Brain microvascular endothelial cell (primary cell): ENCODE measurements at regions not wholly inside any gene's neighbourhood (a gene's known extent, or its start where the extent isn't known, plus 50 kb on each side); places are given as distances from the start of the nearest gene placed in this dataset.

ENCODE experiments used
- DNase-seq: peaks from one replicate; pipeline ENCODE4 v3.0.0-alpha.2; 2020
- H3K27ac ChIP-seq: fragments of 250-450 bp; sonication (Bioruptor Pico); 2 replicates; pipeline ENCODE4 v1.5.1; 2020; ENCODE audit warnings: mild to moderate bottlenecking, moderate library complexity
- H3K27me3 ChIP-seq: fragments of 250-450 bp; sonication (Bioruptor Pico); replicated peaks from 2 replicates; pipeline ENCODE4 v1.5.1; 2020; ENCODE audit warnings: mild to moderate bottlenecking
- H3K36me3 ChIP-seq: fragments of 250-450 bp; sonication (Bioruptor Pico); replicated peaks from 2 replicates; pipeline ENCODE4 v1.5.1; 2020; ENCODE audit warnings: mild to moderate bottlenecking
- H3K4me3 ChIP-seq: 2 replicates; pipeline ENCODE4 v1.5.1; 2011; ENCODE audit warnings: low read depth, mild to moderate bottlenecking, control low read depth, low read length, moderate library complexity
- in situ Hi-C: cut with HindIII; loops from 2 replicates; pipeline ENCODE4 v1.10.0; 2017; ENCODE audit warnings: low sequenced_read_pairs, low pct_ligation_motif_present
- TF ChIP-seq, protein P1 (sequence below): IDR thresholded peaks from 2 replicates; pipeline ENCODE4 v1.5.1; 2011; ENCODE audit warnings: low read depth, mild to moderate bottlenecking, moderate library complexity, low read length, control low read depth, inconsistent platforms; ENCODE audit errors: missing control alignments

- H3K4me3 ChIP-seq: no peak overlapping the region
- in situ Hi-C loops: no loop called here
Measured at GRCh38 chr16:10232757-10233156, 50.5 kb upstream of the GRIN2A start.

DNA sequence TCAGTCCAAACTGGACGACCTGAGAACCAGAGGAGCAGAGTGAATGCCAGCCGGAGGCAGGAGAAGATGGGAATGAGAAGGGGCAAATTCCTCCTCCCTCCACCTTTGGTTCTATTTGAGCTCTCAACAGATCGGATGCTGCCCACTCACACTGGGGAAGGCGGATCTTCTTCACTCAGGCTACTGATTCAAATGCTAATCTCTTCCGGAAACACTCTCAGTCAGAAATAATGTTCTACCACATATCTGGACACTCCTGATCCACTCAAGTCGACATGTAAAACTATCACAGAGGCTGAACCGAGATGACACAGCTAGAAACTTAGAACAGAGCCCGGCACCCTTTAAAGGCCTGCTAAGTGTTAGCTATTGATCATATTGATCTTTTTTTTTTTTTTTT is 57.4 kb upstream of the GRIN2A start:
- Histone ChIP-seq H3K27me3 (no peaks in the 10 kb centered on the region), H3K4me3 (no peak overlapping the region), H3K27ac (no peak overlapping the region), H3K36me3 (no peaks in the 10 kb centered on the region)
- TF ChIP-seq, protein P1, sequence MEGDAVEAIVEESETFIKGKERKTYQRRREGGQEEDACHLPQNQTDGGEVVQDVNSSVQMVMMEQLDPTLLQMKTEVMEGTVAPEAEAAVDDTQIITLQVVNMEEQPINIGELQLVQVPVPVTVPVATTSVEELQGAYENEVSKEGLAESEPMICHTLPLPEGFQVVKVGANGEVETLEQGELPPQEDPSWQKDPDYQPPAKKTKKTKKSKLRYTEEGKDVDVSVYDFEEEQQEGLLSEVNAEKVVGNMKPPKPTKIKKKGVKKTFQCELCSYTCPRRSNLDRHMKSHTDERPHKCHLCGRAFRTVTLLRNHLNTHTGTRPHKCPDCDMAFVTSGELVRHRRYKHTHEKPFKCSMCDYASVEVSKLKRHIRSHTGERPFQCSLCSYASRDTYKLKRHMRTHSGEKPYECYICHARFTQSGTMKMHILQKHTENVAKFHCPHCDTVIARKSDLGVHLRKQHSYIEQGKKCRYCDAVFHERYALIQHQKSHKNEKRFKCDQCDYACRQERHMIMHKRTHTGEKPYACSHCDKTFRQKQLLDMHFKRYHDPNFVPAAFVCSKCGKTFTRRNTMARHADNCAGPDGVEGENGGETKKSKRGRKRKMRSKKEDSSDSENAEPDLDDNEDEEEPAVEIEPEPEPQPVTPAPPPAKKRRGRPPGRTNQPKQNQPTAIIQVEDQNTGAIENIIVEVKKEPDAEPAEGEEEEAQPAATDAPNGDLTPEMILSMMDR: no peak
- no peak for DNase-seq
- in situ Hi-C loops: no loop called here

More at GRCh38 chr16:10232757-10233156, 50.5 kb upstream of the GRIN2A start:
- TF ChIP-seq, protein P1: no peak
- no peaks in the 10 kb centered on the region for H3K36me3 ChIP-seq
- DNase-seq: no peak
- no peaks in the 10 kb centered on the region for H3K27me3 ChIP-seq
- H3K27ac ChIP-seq: no peak overlapping the region

GRCh38 chr16:10240854-10241613 is 58.8 kb upstream of the GRIN2A start:
- Histone ChIP-seq H3K27me3 (no peaks in the 10 kb centered on the region), H3K36me3 (no peaks in the 10 kb centered on the region), H3K4me3 (no peak overlapping the region), H3K27ac (no peak overlapping the region)
- TF ChIP-seq, protein P1: no peak
- no peak for DNase-seq
- in situ Hi-C loops: no loop called here

- in situ Hi-C loops: no loop called here
- H3K27ac ChIP-seq: no peak overlapping the region
- H3K36me3 ChIP-seq: no peaks in the 10 kb centered on the region
- TF ChIP-seq, protein P1: no peak
- H3K4me3 ChIP-seq: no peak overlapping the region
- no peak for DNase-seq
- no peaks in the 10 kb centered on the region for H3K27me3 ChIP-seq
Measured at GRCh38 chr16:10242097-10242496, 59.9 kb upstream of the GRIN2A start.

GRCh38 chr16:10242916-10243315 is 60.7 kb upstream of the GRIN2A start:
- no peak for DNase-seq
- Histone ChIP-seq H3K4me3 (no peak overlapping the region), H3K27me3 (no peaks in the 10 kb centered on the region), H3K36me3 (no peaks in the 10 kb centered on the region), H3K27ac (no peak overlapping the region)
- in situ Hi-C loops: no loop called here
- TF ChIP-seq, protein P1: no peak

- H3K4me3 ChIP-seq: no peak overlapping the region
- H3K36me3 ChIP-seq: no peaks in the 10 kb centered on the region
- TF ChIP-seq, protein P1: no peak
- in situ Hi-C loops: no loop called here
- H3K27ac ChIP-seq: no peak overlapping the region
- H3K27me3 ChIP-seq: no peaks in the 10 kb centered on the region
- no peak for DNase-seq
Measured at GRCh38 chr16:10245002-10245401, 62.8 kb upstream of the GRIN2A start.
